Central memory CD4-positive, alpha-beta T cell (primary cell): ENCODE measurements at regions not wholly inside any gene's neighbourhood (a gene's known extent, or its start where the extent isn't known, plus 50 kb on each side); places are given as distances from the start of the nearest gene placed in this dataset.

ENCODE experiments used
- DNase-seq: peaks from one replicate; pipeline ENCODE4 v3.0.0; 2022

DNA sequence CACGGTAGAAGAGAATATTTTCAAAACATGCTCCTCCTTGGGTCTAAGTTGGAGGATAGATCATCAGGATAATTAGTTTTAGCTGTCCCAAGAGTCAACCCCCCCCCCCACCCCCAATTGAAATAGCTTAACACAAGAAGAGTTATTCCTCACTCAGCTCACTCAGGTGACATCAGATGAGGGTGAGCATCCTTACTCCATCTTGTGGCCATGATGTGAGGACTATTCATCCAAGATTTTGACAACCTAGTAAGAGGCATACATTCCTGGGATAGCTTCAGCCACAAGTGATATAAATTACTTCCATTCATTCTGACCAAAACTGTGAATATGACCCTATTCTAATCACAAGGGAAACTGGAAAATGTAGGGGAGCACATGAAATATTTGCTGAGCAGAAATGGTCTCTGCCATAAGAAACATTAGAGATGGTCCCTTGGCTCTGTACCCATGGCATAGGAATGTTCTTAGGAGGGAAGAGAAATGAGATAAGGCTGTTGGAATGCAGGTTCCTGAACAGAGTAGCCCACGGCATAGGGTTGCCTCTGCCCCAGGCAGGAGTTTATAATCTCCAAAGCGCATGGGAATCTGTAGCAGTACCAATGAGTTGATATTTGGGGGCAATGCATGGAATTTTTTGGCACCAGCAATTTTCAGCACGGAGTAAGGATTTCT is 257.2 kb downstream of the CYRIA start:
- DNase-seq = no peak

DNA sequence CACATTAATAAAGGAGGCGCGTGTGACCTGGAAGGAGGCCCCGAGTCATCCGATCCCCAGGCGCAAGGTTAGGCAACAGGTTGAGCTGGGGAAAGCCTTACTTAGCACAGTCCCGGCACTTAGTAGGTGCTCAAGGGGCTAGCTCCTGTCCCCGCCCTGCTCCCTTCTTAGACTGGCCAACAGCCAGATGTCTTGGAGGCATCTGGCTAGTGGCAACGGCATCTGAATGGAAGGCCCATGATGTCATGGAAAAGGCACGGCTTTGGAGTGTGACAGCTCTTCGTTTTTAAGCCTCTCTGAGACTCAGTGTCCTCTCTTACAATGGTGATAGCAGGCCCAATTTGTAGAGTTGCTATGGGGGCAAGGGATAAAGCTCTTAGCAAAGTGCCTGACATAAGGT is 258.3 kb downstream of the CYRIA start:
- DNase-seq = no peak

DNA sequence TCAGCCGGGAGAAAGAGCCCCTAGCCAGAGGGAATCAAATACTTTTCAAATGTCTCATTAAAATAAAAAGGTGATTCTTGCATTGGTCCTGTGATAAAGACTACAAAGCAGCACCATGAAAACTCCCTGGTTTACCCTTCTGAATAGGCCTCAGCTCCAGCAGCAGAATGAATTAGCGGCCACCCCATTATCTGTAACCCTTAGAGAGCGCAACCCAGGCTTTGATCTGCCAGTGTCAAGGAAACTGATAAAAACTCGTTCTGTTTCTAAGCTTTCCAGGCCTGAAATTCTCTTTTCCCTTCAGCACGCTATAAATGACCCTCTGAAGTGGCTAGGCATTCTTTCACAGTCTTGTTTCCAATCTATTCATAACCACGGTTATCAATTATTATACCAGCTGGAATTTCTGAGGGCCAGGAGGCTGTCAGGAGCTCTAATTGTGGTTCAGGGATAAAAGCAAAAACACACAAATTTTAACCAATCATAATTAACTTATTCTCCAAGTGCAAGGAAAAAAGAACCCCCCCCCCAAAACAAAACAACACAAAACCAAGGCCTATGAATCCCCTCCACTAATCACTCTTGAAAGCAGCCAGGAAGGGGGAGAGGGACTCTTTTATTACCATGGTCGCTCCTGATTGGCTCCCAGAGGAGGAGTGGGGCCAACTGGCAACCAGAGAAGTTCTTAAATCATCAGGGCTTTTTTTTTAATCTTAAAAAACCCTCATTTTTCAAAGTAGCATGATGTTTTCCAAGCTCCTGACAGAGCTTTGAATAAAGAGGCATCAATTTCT is 258.9 kb downstream of the CYRIA start:
- no peak for DNase-seq

DNA sequence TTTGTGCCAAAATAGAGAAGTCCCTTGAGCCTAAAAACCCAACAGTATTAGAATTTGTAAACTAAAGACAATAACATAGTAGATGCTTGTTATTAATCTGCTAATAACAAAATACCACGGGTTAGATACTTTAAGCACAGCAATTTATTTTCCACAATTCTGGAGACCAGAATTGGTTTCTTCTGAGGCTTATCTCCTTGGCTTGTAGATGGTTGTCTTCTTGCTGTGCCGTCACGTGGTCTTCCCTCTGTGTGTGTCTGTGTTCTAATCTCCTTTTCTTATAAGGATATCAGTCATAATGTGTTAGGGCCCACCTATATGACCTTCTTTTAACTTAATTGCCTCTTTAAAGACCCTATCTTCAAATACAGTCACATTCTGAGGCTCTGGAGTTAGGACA is 260.1 kb downstream of the CYRIA start:
- DNase-seq = no peak

DNA sequence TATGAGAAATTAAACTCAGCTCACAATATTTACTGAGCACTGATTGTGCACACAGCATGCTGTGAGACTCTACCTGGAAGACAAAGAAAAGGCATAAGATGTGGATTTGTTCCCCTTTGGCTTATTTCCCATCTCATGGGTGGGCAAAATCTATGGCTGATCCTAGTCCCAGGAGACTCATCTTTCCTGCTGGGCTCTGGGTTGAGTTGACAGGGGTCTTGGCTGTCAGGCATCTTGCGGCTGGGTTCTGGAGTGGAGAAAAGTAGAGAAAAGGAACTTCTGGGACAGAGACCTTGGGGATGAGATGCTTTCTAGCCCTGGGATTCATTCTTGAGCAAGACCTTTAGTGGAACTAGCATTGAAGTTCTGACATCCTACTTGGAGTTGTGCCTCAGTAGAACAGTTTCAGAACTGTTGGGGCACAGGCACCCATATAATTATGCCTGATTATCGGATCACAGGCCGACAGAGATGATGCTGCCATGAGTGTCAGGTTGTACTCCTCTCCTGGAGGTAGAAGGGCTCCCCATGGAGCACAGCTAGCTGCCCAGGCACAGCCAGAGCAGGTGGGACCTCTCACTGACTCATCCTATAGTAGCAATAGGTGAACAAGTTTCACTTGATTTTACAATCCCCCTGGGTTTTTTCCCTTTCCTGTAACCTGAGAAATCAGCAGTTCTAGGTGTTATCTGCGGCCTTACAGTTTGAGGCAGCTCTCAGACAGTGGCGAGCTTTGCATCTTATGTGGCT is 260.9 kb downstream of the CYRIA start:
- no peak for DNase-seq

DNA sequence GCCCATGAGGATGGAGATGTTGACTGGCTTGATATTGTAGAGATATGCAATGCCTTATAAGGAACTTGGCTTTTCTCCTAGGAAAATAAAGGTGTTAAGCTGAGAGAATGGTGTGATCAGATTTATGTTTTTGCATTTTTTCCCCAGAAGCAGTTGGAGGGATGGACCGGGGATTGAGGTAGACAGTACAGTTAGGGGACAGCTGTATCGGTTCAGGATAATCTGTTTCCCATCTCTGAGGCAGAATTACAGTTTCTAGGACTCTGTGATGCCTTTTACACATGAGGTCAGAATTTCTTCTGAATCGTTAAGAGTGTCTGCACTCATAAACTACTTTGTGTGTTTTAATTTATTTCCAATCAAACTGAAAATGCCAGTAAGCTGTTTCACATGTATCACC is 261.5 kb downstream of the CYRIA start:
- DNase-seq = no peak

DNA sequence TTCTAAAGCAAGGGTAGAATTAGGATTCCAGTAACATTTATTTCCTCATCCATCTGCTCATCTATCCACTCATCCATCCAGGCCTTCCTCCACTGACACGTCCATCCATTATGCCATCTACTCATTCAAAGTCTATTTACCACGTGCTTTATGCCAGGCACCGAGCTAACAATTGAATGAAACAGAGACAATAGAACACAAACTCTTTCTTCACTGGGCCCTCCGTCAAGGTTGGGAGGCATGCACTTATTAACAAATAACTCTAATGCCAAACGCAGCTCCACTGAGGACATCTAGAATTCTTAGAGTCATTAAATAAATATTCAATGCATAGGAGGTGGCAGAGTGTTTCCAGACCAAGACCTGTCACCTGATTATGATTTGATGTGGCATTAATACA is 262.7 kb downstream of the CYRIA start:
- no peak for DNase-seq

DNA sequence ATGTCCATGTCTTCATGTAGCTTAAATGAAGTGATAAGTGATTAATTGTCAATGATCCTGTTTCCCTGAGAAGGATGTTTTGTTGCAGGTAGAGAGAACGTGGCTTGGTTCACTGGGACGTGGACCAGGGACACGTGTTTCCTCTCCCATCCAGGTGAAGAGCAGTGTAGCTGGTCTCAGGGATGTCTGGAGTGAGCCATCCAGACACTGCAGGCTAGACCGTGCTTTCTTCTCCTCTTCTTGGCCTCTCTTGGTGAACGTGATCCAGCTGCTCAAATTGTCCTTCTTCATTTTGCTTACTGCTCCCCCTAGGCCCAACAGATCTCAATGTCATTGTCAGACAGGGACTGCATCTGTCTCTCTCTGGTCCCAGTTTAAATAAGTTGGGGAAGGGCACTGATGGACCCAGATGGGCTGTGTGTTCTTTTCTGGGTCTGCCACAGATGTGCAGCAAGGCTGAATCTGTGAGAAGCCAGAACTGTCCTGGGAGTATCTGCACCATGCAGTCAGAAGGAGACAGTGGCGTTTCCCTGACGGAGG is 263.8 kb downstream of the CYRIA start:
- DNase-seq = no peak

DNA sequence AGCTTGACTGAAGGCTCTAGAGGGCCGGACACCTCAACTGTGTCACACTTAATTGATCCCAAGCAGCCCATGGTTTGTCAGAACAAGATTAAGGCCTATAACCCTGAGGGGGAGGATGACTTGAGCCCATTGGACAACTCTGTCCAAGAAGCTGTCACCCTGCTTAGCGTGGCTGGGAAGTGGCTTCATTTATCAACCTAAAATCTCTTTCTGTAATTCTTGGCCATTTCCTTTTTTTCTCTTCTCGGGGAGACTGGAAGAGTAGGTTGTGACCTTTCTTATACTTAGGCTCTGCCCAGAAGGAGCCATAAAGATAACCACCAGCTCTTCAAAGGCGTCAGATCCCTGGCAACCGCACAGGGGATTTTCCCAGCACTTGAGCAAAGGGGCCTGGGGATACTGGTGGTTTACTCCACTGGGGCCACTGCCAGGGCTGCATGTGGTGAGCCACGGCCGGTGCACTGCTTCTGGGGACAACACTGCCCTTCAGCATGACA is 265.5 kb downstream of the CYRIA start:
- no peak for DNase-seq

DNA sequence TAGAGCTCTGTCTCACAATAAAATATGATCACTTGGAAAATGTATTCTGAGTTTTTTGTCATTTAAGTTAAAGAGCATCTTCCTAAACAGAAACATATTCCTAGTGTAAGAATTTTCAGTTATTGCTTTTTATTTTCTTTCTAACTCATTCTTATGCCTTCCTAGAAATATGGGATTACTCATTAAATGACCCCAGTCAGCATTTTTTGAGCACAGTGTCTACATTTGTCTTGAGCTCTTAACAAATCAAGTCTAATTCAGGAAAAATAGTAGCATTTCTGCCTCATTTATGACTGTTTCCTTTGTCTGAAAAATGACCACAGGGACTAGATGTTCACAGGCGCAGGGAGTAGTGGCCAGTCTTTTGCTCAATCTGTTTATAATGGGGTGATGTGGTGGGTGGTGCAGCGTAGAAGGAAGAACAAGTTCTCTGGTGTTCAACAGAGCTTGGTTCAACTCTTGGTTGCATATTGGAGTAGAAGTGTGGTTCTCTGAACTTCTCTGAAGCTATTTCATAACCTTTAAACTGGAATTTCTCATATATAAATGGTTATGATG is 267.1 kb downstream of the CYRIA start:
- DNase-seq = no peak

DNA sequence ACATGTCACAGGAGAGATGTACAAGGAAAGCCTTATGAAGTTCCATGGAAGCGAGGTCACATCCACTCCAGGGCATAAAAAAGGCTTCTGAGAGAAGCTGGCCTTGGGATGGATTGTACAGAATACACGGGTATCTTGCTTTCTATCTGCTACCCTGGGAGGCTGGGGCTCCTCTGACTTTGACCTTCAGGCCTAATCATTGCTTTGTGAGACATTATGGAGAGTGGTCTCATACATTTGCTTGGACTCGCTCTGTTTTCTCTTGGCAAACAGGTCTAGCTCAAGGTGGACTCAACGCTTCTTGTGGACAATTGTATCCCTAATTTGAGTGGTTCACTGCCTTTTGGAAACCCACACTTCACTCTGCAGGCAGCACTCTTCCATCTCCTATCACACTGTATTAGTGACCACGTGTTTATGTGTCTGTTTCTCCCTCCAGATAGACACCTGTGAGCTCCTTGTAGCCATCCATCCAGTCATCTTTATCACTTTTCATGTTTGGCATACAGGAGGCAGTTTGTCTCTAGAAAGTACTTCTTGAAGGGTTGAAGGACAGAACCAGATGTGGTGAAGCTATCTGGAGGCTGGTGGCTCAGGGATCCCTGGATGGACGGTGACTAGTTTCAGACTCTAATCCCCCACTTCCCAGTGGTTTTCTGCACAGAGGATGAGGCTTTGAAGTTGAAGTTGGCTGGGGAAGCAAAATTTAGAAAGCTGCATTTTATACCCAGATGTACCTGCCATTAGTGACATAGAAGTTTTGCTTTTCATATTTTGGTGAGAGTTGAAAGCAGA is 267.8 kb downstream of the CYRIA start:
- no peak for DNase-seq

DNA sequence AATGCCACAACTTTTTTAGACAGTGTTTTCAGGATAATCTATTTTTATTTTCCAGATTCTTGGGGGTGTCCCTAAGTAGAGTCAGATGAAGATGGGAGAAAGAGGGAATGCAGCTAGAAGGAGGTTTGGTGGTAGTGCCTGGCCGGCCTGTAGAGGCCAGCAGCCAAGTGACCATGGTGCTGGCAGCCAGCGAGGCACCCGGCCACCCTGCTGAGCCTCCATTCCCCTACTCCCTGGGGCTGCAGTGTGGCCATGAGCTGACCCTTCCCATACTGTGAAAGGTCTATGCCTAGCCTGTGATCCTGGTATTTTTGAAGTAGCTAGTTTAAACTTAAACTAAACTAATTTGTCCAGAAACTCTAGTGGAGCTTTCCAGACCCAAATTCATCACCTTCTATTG is 268.6 kb downstream of the CYRIA start:
- no peak for DNase-seq

DNA sequence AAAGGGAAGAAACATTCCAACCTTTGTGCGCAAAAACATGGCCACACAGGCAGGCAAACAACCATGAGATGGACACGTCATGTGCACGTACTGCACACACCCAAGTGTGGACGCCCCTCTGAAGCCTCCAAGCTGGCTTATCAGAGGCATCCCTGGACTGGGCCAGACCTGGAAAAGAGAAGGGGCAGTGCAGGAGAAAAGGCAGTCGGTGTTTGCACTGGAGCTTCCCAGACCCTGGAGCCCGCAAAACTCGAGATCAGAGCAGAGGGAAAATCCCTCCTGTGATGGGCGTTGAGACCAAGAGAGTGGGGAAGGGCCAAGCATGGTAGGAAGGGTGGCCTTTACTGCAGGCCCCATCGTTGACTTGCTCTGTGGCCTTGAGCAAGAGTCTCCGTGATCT is 269.5 kb downstream of the CYRIA start:
- DNase-seq = no peak

DNA sequence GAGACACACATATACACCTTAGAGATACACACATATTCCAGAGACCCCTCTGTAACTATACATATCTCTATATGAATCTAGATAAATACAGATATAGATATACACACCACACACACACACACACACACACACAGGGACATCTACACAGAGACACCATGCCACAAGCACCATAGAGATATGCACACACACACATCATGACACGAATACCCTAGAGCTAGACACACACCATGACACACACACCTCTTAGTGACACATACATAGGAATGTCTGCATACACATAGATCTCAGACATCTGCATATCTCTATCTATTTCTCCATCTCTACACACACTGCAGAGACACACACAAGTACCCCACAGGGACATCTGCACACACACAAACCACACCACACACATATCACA is 270.0 kb downstream of the CYRIA start:
- DNase-seq = no peak

DNA sequence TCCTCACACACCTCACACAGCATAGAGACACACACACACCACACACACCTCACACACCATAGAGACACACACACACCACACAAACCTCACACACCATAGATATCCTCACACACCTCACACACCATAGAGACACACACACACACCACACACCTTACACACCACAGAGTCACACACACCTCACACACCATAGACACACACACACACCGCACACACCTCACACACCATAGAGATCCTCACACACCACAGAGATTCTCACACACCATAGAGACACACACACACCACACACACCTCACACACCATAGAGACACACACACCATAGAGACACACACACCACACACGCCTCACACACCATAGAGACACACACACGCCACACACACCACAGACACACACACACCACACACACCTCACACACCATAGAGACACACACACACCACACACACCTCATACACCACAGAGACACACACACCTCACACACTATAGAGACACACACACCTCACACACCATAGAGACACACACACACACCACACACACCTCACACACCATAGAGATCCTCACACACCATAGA is 270.6 kb downstream of the CYRIA start:
- DNase-seq = no peak

DNA sequence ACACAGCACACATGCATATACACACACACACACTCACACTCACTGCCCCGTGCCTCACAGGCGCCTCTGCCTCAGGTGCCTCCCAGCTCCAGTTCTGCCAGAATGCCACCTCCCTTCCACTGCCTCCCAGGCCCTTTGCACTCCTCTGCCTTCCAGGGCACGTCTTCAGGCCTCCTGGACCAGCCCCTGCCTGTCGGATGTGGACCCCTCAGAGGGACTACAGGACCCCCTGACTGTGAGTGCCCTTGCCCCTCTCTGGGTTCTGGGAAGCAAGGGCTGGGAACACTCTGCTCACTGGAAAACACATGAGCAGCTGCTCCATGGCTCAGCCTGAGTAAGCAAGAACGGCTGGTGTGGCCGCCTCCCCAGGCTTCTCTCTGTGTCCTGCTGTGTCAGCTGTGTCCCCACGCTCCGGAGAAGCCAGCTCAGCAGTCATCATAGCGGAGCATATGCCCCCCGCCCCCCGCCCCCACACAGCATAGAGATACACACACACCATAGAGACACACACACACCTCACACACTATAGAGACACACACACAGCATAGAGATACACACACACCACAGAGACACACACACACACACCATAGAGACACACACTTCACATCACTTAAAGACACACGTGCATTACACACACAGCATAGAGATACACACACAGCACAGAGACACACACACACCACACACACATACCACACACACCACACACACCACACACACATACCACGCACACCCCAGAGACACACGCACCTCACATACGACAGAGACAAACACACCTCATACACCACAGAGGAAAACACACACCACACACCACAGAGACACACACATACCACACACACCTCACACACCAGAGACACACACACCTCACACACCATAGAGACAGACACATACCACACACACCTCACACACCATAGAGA is 271.3 kb downstream of the CYRIA start:
- no peak for DNase-seq

DNA sequence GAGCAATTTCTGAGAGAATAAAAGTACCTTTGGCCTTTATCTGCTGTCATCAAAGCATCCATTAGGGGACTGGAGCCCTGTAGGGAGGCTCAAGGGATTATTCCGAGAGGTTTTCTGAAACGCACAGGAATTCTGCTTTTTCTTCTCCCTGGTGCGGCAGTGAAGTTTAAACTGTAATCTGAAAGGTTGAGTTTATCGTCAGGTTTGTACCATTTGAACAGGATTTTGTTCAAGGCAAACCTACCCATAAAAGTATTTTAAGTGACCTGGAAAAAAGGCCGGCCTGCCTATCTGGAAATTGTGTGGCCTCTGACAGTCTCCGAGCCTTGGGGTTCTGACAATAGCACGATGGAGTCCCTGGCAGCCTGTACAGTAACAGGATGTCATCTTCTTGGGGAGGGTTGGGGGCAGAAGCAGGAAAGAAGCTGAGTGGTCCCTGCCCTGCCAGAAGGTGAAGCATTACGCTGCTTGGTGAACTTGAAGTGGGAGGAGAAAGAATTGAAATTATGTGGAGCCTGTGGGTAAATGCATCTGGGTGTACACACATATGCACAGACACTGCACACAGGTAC is 272.0 kb downstream of the CYRIA start:
- DNase-seq = no peak

DNA sequence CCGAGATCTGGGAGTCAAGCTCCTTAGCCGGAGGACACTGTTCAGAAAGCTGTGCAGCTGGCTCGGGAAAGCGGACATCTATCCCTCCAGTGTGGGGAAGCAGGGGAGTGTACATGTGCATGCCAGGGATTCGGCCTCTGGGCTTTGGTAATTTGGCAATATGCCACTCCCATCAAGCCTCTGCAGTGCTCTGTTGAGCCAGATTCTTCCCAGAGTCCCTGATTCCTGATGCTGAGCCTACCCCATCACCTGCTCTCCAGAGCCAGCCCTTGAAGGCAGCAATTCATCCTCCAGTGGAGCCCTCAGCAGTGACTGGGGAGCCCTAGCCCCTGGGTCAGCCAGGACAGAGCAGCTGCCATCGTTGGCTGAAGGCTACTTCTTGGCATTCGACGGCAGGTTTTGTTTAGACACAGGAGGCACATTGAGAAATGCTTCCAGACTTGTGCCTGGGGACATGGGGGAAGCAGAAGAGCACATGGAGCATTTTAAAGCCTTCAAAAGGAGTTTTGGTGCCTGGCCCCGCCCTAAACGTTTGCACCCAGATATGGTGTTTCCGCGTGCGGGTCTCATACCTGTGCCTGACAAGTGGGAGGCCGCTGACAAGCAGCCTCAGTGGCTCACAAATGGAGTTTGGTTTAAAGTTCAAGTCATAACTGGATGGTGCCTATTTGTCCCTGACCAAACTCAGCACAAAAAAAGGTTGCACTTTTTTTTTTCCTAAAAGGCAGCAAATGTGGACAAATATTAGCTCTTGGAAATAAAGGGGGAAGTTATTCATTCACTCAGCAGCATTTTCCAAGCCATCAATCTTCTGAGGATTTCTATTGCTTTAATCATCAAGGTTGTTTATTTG is 272.8 kb downstream of the CYRIA start:
- no peak for DNase-seq

DNA sequence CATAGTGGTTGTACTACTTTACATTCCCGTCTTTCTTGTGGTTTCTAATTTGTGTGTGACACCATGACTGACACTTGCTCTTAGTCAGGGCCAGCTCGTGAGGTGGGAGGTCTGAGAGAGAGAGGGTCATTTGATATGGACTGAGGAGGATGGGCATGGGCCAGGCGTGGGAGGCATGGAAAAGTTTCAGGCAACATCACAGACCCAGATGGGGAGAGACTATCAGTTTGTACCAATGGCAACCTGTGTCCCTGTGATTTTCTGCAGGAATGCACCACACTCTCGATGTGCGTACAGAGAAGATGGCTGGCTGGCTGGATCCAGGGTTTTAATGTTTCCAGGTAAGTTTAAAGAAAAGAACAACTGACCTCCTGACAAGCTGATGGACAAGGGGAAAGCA is 273.6 kb downstream of the CYRIA start:
- no peak for DNase-seq
